Testis (tissue), 2 donors: ENCODE measurements at regions not wholly inside any gene's neighbourhood (a gene's known extent, or its start where the extent isn't known, plus 50 kb on each side); places are given as distances from the start of the nearest gene placed in this dataset.
A peak's percentile ranks its signal among the peaks of the same experiment; 100 is the strongest.

ENCODE experiments used
- DNase-seq: peaks from one replicate; pipeline ENCODE4 v3.0.0-alpha.2; 2019
- H3K27ac ChIP-seq, 2 donors: fragments of 200-600 bp; sonication (generic); one replicate each; pipeline ENCODE4 v1.5.1; 2019
- H3K27me3 ChIP-seq: fragments of 200-600 bp; sonication (generic); one replicate; pipeline ENCODE4 v1.5.1; 2019
- H3K36me3 ChIP-seq: fragments of 200-600 bp; sonication (generic); one replicate; pipeline ENCODE4 v1.5.1; 2017; ENCODE audit warnings: low read depth; ENCODE audit errors: missing control alignments
- H3K4me1 ChIP-seq: fragments of 200-600 bp; sonication (generic); one replicate; pipeline ENCODE4 v1.5.1; 2019
- H3K4me3 ChIP-seq, 2 donors: fragments of 200-600 bp; sonication (generic); one replicate each; pipeline ENCODE4 v1.5.1; 2017 to 2019
- H3K9me3 ChIP-seq: fragments of 200-600 bp; sonication (generic); one replicate; pipeline ENCODE4 v1.5.1; 2017
- POLR2A ChIP-seq: fragments of 450-650 bp; IDR thresholded peaks from one replicate; pipeline ENCODE4 v1.6.1; 2017; ENCODE audit warnings: antibody characterized with exemption, mild to moderate bottlenecking, moderate library complexity
- WGBS, 2 donors: methylation state at CpG; one replicate each; pipeline ENCODE4 v1.1.5; 2018; 5-methylcytosine and 5-hydroxymethylcytosine counted together
- intact Hi-C: fragments of 100-400 bp; cut with DNase I; formaldehyde crosslinking; loops from one replicate; pipeline ENCODE4 v1.15.1; 2023; ENCODE audit warnings: low total_unique reads
- TF ChIP-seq, protein P1 (sequence below), 3 experiments: fragments of 450-650 bp in 2 of 3; fragments of 200-600 bp in 1 of 3; sonication (generic) in 1 of 3; IDR thresholded peaks; one replicate each; pipeline ENCODE4 v1.5.1; 2016 to 2019; ENCODE audit warnings: antibody characterized with exemption in 3 of 3, mild to moderate bottlenecking in 2 of 3, moderate library complexity in 1 of 3

DNA sequence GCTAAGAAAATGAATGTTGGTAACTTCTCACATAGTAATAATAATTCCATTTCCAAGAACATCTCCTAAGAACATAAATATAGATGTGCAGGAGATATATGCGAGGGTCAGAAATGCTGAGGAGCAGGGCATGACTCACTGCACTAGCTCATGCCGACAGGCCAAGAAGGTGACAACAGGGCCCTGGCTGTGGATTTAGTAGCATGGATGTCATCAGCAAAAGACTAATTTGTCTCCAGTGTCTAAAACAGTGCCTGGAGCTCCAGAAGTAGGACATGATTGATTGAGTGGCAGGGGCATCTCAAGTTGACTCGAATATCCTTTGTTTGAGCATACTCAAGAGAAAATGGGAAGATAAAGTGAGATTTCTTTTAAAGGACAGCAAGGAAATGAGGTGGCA, 207.0 kb upstream of the FOXA2 start:
- TF ChIP-seq, protein P1, sequence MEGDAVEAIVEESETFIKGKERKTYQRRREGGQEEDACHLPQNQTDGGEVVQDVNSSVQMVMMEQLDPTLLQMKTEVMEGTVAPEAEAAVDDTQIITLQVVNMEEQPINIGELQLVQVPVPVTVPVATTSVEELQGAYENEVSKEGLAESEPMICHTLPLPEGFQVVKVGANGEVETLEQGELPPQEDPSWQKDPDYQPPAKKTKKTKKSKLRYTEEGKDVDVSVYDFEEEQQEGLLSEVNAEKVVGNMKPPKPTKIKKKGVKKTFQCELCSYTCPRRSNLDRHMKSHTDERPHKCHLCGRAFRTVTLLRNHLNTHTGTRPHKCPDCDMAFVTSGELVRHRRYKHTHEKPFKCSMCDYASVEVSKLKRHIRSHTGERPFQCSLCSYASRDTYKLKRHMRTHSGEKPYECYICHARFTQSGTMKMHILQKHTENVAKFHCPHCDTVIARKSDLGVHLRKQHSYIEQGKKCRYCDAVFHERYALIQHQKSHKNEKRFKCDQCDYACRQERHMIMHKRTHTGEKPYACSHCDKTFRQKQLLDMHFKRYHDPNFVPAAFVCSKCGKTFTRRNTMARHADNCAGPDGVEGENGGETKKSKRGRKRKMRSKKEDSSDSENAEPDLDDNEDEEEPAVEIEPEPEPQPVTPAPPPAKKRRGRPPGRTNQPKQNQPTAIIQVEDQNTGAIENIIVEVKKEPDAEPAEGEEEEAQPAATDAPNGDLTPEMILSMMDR (IDR thresholded peaks at IDR 0.05) = no peak
- TF ChIP-seq POLR2A = no peak
- Histone ChIP-seq H3K27me3 (no peaks in the 10 kb centered on the region), H3K27ac (no peak overlapping the region), H3K4me1 (peaks cover 20% of the 10 kb centered on the region), H3K36me3 (no peaks in the 10 kb centered on the region), H3K4me3 (no peak overlapping the region), H3K9me3 (no peaks in the 10 kb centered on the region)
- DNase-seq = no peak
- intact Hi-C loops = no loop called here
- 82 to 90% methylated on average over 3 of the region's 3 CpGs for WGBS, 2 donors

DNA sequence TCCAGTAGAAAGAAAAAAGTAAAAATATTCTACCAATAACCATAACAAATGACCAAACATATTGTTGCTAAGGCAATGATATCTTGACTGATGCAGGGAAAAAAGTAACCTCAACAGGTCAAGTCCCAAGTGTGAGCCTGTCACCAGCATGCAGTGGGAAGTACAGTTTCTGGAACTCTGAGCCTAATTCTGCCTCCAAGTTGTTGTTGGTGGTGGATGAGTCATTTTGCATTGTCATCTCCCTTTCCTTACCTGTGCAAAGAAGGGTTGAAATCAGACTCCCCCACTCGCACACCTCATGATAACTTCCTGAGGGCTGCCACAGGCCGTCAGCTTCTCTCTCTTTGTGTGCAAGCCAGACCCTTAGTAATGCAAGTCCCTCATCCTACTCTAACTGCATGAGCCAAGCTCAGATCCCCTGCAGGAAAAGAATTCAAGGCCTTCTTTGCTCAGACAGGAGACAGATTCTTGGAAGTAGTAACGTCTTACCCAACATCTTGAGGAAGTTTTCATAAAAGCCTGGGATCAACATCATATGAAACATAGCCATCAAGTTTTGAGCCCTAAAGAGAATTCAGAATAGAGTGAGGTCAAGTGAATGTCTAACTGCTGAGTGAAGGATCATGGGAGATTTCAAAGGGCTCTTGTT, 207.6 kb upstream of the FOXA2 start:
- no peaks in the 10 kb centered on the region for H3K27me3 ChIP-seq
- intact Hi-C loops = no loop called here
- 89 to 91% methylated on average over 3 of the region's 3 CpGs for WGBS, 2 donors

DNA sequence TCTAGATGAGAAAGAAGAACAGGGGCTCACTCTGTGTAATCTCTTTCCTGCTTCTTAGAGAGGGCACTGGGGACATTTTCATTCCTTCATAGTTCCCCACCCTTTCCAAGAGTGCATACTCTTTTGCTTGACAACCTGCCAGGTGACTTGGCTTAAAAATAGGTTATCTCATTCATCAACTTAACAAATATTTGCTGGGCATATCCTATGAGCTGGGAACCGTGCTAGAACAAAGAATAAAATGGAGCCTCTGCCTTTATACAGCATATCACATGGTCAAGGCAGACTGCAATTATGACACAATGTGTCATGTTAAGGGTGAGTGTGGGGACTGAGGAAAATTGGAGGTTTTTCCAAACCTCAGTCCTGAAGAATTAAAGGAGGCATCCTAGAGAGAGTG, 209.8 kb upstream of the FOXA2 start:
- Histone ChIP-seq H3K4me3 (no peak overlapping the region), H3K9me3 (no peaks in the 10 kb centered on the region), H3K27ac (no peak overlapping the region), H3K27me3 (no peaks in the 10 kb centered on the region), H3K4me1 (peaks cover 22% of the 10 kb centered on the region), H3K36me3 (no peaks in the 10 kb centered on the region)
- intact Hi-C loops = no loop called here
- whole genome bisulfite sequencing, 2 donors = 52 to 55% methylated on average over 1 of the region's 1 CpG
- DNase-seq = no peak
- no peak for TF ChIP-seq POLR2A
- TF ChIP-seq, protein P1 (IDR thresholded peaks at IDR 0.05) = no peak

More for the DNA sequence above, 207.6 kb upstream of the FOXA2 start:
- Histone ChIP-seq H3K27ac (no peak overlapping the region), H3K9me3 (no peaks in the 10 kb centered on the region), H3K4me3 (no peak overlapping the region), H3K4me1 (peaks cover 22% of the 10 kb centered on the region), H3K36me3 (no peaks in the 10 kb centered on the region)
- TF ChIP-seq, protein P1 (IDR thresholded peaks at IDR 0.05) = no peak
- no peak for TF ChIP-seq POLR2A
- no peak for DNase-seq

DNA sequence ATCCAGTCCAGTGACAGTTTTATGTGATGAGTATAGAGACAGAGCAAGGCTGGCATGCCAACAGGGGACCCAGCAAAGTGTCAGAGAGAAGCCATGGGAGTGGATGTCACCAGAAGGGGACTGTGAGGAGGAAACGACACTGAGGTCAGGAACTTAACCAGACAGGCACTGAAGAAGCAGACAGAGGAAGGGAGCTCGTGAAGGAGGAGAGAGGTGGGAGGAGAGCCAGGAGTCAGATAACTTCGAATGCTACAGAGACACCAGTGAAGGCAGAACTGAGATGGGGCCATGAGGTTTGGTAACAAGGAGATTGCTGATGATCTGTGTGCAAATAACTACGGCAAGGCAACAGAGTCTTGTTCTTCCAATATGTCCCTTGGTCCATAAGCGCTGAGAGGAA, 211.1 kb upstream of the FOXA2 start:
- intact Hi-C loops = no loop called here
- Histone ChIP-seq H3K27me3 (no peaks in the 10 kb centered on the region), H3K4me1 (peaks cover 22% of the 10 kb centered on the region), H3K36me3 (no peaks in the 10 kb centered on the region), H3K9me3 (no peaks in the 10 kb centered on the region), H3K27ac (peak overlapping the region in 1 of 2 donors; percentile 65), H3K4me3 (no peak overlapping the region)
- TF ChIP-seq, protein P1 (IDR thresholded peaks at IDR 0.05) = no peak
- TF ChIP-seq POLR2A = no peak
- DNase-seq = peak; percentile 30
- WGBS, 2 donors = 44% methylated on average over 5 of the region's 5 CpGs

DNA sequence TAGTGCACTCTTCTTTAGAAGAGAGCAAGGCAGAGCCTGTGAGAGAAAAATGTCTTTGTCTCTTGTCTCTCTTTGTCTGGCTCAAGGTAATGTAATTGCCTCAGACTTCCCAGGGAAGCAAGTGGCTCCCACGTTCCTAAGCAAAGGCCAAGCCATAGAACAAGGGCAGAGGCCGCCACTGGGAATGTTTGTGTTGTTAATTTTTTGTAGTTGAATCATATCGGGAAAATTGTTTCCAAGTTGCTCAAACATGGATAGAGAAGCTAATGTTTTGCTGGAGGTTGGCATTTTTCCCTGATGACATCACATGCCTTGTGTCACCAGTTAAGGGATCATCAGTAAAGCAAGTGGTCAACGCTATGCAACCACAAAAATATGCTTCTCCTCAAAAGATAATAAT, 211.5 kb upstream of the FOXA2 start:
- Histone ChIP-seq H3K4me3 (no peak overlapping the region), H3K27ac (peak overlapping the region; percentile 52 to 65), H3K9me3 (no peaks in the 10 kb centered on the region), H3K36me3 (no peaks in the 10 kb centered on the region), H3K27me3 (no peaks in the 10 kb centered on the region), H3K4me1 (peaks cover 22% of the 10 kb centered on the region)
- WGBS, 2 donors = 25 to 38% methylated on average over 4 of the region's 4 CpGs
- peak; percentile 77 for DNase-seq
- intact Hi-C loops = no loop called here
- TF ChIP-seq, protein P1 (IDR thresholded peaks at IDR 0.05) = no peak
- TF ChIP-seq POLR2A = no peak
